NCI-H226 (cell line): ENCODE measurements at regions not wholly inside any gene's neighbourhood (a gene's known extent, or its start where the extent isn't known, plus 50 kb on each side); places are given as distances from the start of the nearest gene placed in this dataset.

Source experiments
- DNase-seq: peaks from one replicate; pipeline ENCODE4 v3.0.0-alpha.2; 2015

DNA sequence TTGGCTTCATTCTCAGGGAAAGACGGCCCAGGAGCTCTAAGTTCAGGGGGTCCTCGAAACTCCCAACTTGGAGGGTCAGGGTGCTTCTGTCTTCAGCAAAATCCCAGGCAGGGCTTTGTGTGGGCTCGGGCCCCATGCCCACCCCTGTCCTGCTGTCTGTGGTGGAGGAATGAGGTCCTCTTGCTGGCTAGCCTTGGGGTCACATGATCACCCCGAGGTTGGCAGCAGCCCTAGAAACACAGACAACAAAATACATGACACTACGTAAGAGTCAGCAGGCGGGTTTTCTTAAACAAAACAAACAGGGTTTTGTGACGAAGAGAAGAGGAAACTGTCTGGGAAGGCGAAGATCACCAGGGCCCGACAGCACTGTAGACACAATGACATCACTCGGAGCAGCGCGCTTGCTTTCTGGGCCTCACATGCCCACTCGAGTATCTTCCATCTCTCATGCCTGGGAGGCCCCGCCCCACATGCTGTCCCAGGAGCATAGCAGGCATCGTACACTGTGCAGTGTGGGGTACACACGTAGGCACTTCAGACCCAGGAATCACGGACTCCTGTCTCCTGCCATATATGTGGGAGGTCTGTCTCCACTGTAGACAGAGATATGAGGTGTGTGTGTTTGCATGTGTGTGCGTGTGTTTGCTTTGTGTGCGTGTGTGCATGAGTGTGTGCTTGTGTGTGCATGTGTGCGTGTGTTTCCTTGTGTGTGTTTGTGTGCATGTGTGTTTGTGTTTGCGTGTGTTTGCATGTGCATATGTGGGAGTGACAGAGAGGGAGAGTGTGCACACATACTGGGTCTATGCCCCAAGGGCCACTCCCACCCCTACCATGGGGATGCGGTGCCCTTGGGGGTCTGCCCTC, 94.7 kb downstream of the SIK1 start:
- no peak for DNase-seq

- no peak for DNase-seq
These were observed 95.6 kb downstream of the SIK1 start for GRCh38 chr21:43331111-43331961.

DNA sequence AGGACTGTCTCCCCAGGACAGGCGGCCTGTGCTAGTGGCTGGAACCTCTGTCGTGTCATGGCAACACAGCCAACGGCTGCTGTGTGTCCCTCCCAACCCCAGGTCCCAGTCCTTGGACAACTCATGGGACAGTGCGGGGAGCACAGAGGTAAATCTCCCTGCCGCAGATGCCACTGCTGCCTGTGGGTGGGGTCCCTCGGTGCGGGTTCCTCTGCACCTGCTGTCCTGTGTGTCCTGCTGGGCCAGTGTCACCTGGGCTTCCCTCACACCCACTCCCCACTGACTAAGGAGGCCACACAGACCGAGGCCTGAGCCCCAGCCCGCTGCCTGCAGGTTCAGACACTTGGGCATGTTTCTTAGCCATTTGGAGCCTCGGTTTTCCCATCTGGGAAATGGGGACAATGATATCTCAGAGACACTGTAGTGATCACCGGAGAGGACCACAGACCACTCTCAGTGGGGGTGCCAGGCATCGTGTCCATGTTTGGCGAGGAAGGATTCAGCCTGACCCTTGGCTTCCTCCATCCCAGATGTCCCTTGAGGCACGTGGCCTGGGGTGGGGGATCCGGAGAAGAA, 96.5 kb downstream of the SIK1 start:
- DNase-seq: no peak

- no peak for DNase-seq
These were observed 97.1 kb downstream of the SIK1 start for GRCh38 chr21:43329711-43330269.

- DNase-seq: no peak
These were observed 97.8 kb downstream of the SIK1 start for GRCh38 chr21:43328958-43329691.

DNA sequence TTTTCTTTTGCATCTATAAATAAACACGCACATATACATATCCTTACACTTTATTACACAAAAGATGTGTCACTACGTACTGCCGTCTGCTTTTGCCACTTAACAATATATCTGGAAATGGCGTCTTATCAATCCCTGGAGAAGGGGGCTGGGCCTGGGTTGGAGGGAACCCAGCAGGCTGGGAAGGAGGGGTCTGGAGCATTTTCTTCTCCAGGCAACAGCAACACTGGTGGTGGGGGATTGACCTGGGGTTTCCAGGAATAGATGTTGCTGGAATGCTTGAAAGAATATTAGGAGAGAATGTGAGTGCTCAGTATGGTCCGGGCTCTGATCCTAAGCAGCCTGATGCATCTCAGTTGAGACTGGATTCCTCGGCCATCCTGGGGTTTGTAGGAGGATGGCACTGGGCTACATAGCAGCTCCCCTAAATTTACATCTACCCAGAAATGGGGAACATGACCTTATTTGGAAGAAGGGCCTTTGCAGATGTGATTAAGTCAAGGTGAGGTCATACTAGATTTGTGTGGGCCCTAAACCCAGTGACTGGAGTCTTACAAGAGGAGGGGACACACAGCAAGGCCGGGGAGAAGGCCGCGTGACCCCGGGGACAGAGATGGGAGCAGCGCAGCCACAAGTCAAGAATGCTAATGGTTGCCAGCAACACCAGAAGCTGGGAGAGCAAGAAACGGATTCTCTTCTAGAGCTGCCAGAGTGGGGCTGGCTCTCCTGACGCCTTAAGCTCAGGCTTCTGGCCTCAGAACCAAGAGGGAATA, 98.6 kb downstream of the SIK1 start:
- DNase-seq: no peak

- no peak for DNase-seq
These were observed 100.8 kb downstream of the SIK1 start for GRCh38 chr21:43325968-43326715.

DNA sequence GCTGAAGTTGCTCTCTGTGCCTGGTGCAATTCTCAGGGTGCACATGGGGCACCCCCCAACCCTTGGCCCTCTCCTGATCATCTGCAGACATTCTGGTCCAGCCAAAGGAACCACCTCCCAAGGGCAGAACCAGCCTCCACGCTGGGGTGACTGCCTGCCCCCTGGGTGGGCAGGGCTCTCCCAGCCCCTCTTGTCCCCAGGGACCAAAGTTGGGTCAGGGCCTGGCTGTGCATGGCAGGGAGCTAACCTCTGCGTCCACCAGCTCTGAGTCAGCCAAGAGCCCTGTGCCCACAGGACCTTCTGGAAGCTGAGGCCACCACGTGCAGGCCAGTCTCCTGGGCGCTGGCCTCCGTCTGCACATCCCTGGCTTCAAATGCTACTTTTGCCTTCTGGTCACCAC, 101.9 kb downstream of the SIK1 start:
- DNase-seq: no peak

DNA sequence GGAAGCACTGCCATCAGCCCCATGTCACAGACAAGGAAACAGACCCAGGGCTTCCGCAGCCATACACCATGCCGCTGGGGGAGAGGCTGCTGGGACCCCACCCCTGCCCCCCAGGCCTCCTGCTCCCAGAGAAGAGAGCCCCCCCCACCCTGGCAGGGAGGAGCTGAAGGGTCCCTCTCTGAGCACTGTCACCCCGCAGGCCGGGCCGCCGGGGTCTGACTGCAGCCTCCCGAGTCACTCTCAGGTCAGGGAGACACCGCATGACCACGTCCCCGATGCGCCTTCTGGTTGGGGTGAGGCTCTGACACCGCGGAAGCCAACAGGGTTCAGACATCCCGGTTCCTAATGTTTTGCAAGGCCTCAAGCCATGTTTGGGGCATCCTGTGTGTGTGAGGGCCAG, 102.3 kb downstream of the SIK1 start:
- DNase-seq: no peak

GRCh38 chr21:43323244-43324005, 103.5 kb downstream of the SIK1 start:
- DNase-seq: no peak

DNA sequence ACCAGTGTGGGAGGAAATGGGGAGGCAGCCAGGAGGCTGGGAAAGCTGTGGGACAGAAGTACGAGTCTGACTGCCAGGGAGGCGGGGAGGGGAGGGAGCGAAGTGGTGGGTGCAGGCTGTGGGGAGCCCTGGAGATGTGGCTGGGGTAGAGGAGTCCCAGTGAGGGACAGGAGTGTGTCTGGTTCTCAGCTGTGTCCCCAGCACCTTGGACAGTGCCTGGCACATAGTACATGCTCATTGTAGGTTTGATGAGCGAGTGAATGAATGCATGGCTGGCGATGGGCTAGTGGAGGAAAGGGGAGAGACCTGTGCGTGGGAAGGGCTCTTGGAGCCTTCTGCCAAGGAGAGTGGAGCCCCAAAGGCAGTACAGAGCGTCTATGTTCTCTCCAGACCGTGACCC, 104.1 kb downstream of the SIK1 start:
- no peak for DNase-seq

DNA sequence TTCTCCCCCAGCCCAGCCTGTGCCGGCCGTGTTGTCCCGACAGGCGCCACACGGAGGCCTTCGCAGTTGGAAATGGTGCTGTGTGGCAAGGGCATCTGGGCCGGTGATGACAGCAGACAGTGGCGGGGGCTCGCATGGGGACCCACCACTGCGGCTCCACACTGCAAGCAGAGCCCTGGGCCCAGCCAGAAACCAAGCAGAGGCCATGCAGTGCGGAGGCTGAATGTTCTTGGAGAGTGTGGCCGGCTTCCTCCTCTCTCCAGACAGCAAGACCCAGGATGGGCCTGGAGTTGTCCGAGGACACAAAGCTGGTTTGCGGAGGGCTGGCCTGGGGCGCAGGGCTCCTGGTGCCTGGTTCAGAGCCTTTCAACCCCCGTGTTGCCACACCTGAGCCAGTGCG, 104.6 kb downstream of the SIK1 start:
- no peak for DNase-seq

DNA sequence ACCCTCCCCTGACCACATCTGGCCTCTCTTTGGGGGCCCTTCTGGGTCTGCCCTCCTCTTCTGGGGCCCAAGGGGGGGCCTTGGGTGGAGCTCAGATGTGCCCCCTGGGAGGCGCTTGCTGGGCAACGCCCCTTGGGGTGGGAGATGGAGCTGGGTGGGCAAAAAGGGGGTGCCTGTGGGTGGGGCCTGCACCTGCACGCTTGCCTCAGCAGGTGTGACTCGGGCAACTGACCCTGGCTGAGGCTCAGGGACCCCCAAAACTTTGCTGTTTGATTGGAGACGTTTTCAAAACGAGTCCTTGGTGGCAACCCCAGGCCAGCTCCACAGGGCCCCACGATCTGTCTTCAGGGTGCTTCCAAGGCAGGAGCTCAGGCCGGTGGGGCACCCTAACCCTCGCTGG, 105.3 kb downstream of the SIK1 start:
- no peak for DNase-seq

GRCh38 chr21:43321111-43321510, 105.8 kb downstream of the SIK1 start:
- DNase-seq: no peak

- no peak for DNase-seq
These were observed 106.4 kb downstream of the SIK1 start for GRCh38 chr21:43320526-43320925.

DNA sequence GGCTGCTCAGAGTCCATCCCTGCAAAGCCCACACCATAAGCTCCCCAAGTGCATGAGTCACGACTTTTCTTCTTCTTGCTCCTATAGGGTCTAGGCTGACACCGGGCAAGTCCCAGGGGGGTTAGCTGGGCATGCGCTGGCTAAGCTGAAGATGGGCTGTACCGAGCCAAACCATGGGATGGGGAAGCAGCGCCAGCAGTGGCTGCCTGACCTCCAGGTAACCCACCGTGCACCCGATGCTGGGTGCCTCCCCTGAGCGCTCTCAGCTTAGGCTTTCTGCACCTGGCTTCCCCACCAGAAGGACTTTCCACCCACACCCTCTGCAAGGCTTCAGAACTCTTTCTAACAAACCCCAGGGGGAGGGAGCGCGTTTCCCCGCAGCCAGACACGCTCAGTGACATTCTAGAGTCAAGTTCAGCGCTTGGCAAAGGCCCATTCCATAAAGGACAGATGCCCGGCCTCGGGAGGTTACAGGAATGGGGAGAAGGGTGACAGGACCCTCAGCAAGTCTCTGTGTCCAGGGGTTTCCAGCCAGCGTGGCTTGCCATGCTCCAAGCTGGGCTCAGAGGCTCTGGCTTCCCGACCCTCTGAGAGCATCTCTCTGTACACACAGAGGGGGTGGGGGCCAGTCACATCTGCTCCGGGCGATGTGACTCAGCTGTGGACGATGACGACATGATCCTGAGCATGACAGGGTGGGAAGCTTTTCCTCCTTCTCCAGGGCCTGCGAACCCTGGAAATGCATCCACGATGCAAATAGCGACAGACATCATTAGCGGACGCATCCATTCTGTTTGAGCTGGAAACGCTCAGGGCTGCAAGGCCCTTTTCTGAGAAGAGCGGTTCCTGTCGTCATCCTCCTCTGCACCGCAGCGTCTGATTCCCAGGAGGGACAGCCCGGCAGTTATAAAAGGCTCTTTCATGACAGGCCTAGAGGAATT, 107.8 kb downstream of the SIK1 start:
- DNase-seq: no peak

DNA sequence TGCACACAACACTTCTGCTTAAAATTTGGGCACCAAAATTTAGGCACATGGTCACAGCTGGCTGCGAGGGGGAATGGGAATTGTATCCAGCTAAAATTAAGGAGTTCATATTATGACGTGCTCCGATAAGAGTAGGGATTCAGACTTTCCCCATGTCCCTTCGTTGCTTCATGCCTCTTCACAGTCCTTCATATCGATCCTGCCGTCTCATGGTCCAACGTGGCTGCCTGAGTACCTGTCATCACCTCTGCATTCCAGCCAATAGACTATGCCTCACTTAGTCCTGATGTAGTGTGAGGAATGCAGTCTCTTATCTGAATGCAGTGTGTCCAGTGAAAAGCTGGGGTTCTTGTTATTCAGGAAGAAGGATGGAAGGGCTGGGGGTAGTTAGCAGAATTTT, 108.6 kb downstream of the SIK1 start:
- DNase-seq: no peak

DNA sequence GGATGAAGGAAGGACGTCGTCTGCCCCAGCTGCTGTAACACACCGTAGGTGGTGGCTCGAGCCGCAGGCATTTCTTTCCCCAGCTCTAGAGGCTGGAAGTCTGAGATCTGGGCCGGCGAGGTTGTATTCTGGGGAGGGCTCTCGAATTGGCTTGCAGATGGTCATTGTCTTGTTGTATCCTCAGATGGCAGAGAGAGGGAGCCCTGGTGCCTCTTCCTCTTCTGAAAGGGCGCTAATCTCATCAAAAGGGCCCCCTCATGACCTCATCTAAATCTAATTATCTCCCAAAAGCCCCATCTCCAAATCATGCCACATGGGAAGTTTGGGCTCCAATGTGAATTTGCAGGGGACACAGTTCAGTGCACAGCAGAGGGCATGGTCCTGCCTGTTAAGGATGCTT, 109.0 kb downstream of the SIK1 start:
- DNase-seq: no peak

DNA sequence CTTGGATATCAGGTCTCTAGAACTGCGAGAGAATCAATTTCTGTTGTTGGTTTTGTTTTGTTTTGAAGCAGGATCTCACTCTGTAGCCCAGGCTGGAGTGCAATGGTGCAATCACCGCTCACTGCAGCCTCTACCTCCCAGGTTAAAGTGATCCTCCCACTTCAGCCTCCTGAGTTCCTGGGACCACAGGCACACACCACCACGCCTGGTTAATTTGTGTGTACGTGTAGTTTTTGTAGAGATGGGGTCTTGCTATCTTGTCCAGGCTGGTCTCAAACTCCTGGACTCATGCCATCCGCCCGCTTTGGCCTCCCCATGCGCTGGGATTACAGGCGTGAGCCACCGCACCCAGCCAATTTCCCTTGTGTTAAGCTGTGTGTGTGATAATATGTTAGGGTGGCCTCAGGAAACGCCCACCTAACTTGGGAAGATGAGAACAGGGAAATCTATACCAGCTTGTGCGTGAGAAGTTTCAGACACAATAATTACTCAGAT, 109.6 kb downstream of the SIK1 start:
- DNase-seq: no peak
